WTC11 (cell line): ENCODE measurements at regions not wholly inside any gene's neighbourhood (a gene's known extent, or its start where the extent isn't known, plus 50 kb on each side); places are given as distances from the start of the nearest gene placed in this dataset.
A peak's percentile ranks its signal among the peaks of the same experiment; 100 is the strongest.

ENCODE experiments used
- ATAC-seq: fragments of 200-7000 bp; cut with Tn5 transposase; 2 replicates; pipeline ENCODE4 v1.10.0; 2021; ENCODE audit warnings: mild to moderate bottlenecking, moderate library complexity
- CTCF ChIA-PET: fragments of 300-600 bp; sonication (Branson Sonifier 250); formaldehyde crosslinking; loops from one replicate; lab custom pipeline; 2021; ENCODE audit warnings: antibody characterized with exemption; lab: Charles Lee
- POLR2A ChIA-PET: fragments of 350-600 bp; sonication (Branson Sonifier 250); formaldehyde crosslinking; loops from one replicate; lab custom pipeline; 2021; ENCODE audit warnings: antibody characterized with exemption; lab: Charles Lee
- DNase-seq: peaks from one replicate; pipeline ENCODE4 v3.0.0; 2021; ENCODE audit warnings: low spot score
- H3K27ac Mint-ChIP-seq: 2 replicates; pipeline ENCODE4 v1.8.0; 2021; ENCODE audit warnings: mixed read lengths
- H3K27me3 Mint-ChIP-seq: 2 replicates; pipeline ENCODE4 v1.8.0; 2021; ENCODE audit warnings: low read depth, mild to moderate bottlenecking, moderate library complexity, mixed read lengths
- H3K36me3 Mint-ChIP-seq: 2 replicates; pipeline ENCODE4 v1.8.0; 2021; ENCODE audit warnings: mixed read lengths
- H3K4me1 Mint-ChIP-seq: 2 replicates; pipeline ENCODE4 v1.8.0; 2022; ENCODE audit warnings: mixed read lengths
- H3K4me3 Mint-ChIP-seq: 2 replicates; pipeline ENCODE4 v1.8.0; 2021; ENCODE audit warnings: mild to moderate bottlenecking, moderate library complexity, mixed read lengths
- H3K9me3 Mint-ChIP-seq: 2 replicates; pipeline ENCODE4 v1.8.0; 2021; ENCODE audit warnings: mixed read lengths
- AFF4 ChIP-seq: sonication (generic); formaldehyde crosslinking; IDR thresholded peaks from 2 replicates; pipeline ENCODE4 v1.8.1; 2023; ENCODE audit warnings: mild to moderate bottlenecking, missing genetic modification reagents, borderline replicate concordance
- ATF6 ChIP-seq: sonication (generic); formaldehyde crosslinking; IDR thresholded peaks from 2 replicates; pipeline ENCODE4 v1.8.1; 2023; ENCODE audit warnings: mild to moderate bottlenecking, missing genetic modification reagents
- E2F1 ChIP-seq: sonication (generic); formaldehyde crosslinking; IDR thresholded peaks from 2 replicates; pipeline ENCODE4 v1.8.0; 2022; ENCODE audit warnings: mild to moderate bottlenecking, missing genetic modification reagents
- E2F5 ChIP-seq: sonication (generic); formaldehyde crosslinking; IDR thresholded peaks from 2 replicates; pipeline ENCODE4 v1.8.1; 2022; ENCODE audit warnings: mild to moderate bottlenecking, moderate library complexity, missing genetic modification reagents
- ERG ChIP-seq: fragments of 250-450 bp; sonication (Bioruptor Pico); IDR thresholded peaks from 2 replicates; pipeline ENCODE4 v1.8.0; 2021; ENCODE audit warnings: mild to moderate bottlenecking
- ESRRA ChIP-seq: sonication (generic); formaldehyde crosslinking; IDR thresholded peaks from 2 replicates; pipeline ENCODE4 v1.8.1; 2022; ENCODE audit warnings: mild to moderate bottlenecking, missing genetic modification reagents, borderline replicate concordance
- FOXK1 ChIP-seq: sonication (generic); formaldehyde crosslinking; IDR thresholded peaks from 2 replicates; pipeline ENCODE4 v1.8.0; 2022; ENCODE audit warnings: mild to moderate bottlenecking, moderate library complexity, missing genetic modification reagents
- FOXP4 ChIP-seq: sonication (generic); formaldehyde crosslinking; IDR thresholded peaks from 2 replicates; pipeline ENCODE4 v1.8.0; 2022; ENCODE audit warnings: mild to moderate bottlenecking, missing genetic modification reagents
- JUN ChIP-seq: sonication (generic); formaldehyde crosslinking; IDR thresholded peaks from 2 replicates; pipeline ENCODE4 v1.8.0; 2023; ENCODE audit warnings: mild to moderate bottlenecking, missing genetic modification reagents
- MAX ChIP-seq: sonication (generic); formaldehyde crosslinking; IDR thresholded peaks from 2 replicates; pipeline ENCODE4 v1.8.0; 2022; ENCODE audit warnings: mild to moderate bottlenecking, missing genetic modification reagents
- PRRX2 ChIP-seq: fragments of 250-450 bp; sonication (Bioruptor Pico); IDR thresholded peaks from 2 replicates; pipeline ENCODE4 v1.8.0; 2021; ENCODE audit warnings: mild to moderate bottlenecking
- RORB ChIP-seq: fragments of 250-450 bp; sonication (Bioruptor Pico); IDR thresholded peaks from 2 replicates; pipeline ENCODE4 v1.9.0; 2021; ENCODE audit warnings: mild to moderate bottlenecking
- TCF7 ChIP-seq: sonication (generic); formaldehyde crosslinking; IDR thresholded peaks from 2 replicates; pipeline ENCODE4 v1.8.0; 2022; ENCODE audit warnings: mild to moderate bottlenecking, low read depth, missing genetic modification reagents, moderate library complexity
- TEAD1 ChIP-seq: sonication (generic); formaldehyde crosslinking; IDR thresholded peaks from 2 replicates; pipeline ENCODE4 v1.8.0; 2022; ENCODE audit warnings: mild to moderate bottlenecking, missing genetic modification reagents
- ZBTB21 ChIP-seq: sonication (generic); formaldehyde crosslinking; IDR thresholded peaks from 2 replicates; pipeline ENCODE4 v1.8.1; 2023; ENCODE audit warnings: mild to moderate bottlenecking, missing genetic modification reagents, borderline replicate concordance
- ZMAT4 ChIP-seq: fragments of 250-450 bp; sonication (Bioruptor Pico); IDR thresholded peaks from 2 replicates; pipeline ENCODE4 v1.9.0; 2021; ENCODE audit warnings: mild to moderate bottlenecking
- ZNF317 ChIP-seq: sonication (generic); formaldehyde crosslinking; IDR thresholded peaks from 2 replicates; pipeline ENCODE4 v1.8.1; 2023; ENCODE audit warnings: low read depth, mild to moderate bottlenecking, moderate library complexity, missing genetic modification reagents, borderline replicate concordance
- ZNF416 ChIP-seq: fragments of 250-450 bp; sonication (Bioruptor Pico); IDR thresholded peaks from 2 replicates; pipeline ENCODE4 v1.9.0; 2021; ENCODE audit warnings: mild to moderate bottlenecking, inconsistent platforms

- CTCF ChIA-PET = no interaction called here
- Mint-ChIP-seq H3K27me3 (peaks cover 3% of the 10 kb centered on the region; the same call in 1 of the 2 replicates), H3K4me1 (peaks cover 29% of the 10 kb centered on the region), H3K36me3 (peaks cover 15% of the 10 kb centered on the region), H3K9me3 (peaks cover 22% of the 10 kb centered on the region), H3K4me3 (no peak overlapping the region), H3K27ac (no peak overlapping the region)
- ATAC-seq = peak; percentile 30; the same call in 1 of the 2 replicates
- POLR2A ChIA-PET = no interaction called here
- no peak for TF ChIP-seq PRRX2
- no peak for TF ChIP-seq FOXK1 (CRISPR knock-in tag)
- TF ChIP-seq ESRRA (CRISPR knock-in tag) = no peak
- TF ChIP-seq JUN (CRISPR knock-in tag) = no peak
- no peak for TF ChIP-seq E2F5 (CRISPR knock-in tag)
- DNase-seq = no peak
Measured at GRCh38 chr1:99131546-99131945, 126.9 kb upstream of the PLPPR5 start.

- ChIA-PET CTCF (no interaction called here), POLR2A (no interaction called here)
- peaks cover 35% of the 10 kb centered on the region for H3K36me3 Mint-ChIP-seq
- H3K27me3 Mint-ChIP-seq = peaks cover 3% of the 10 kb centered on the region; the same call in 1 of the 2 replicates
- ATAC-seq (no peak), DNase-seq (no peak)
- peaks cover 30% of the 10 kb centered on the region for H3K9me3 Mint-ChIP-seq
- no peak overlapping the region for H3K27ac Mint-ChIP-seq
- no peak overlapping the region for H3K4me3 Mint-ChIP-seq
- peaks cover 41% of the 10 kb centered on the region for H3K4me1 Mint-ChIP-seq
- TF ChIP-seq ZNF416 (CRISPR knock-in tag) = no peak
- TF ChIP-seq E2F1 (CRISPR knock-in tag) = no peak
- no peak for TF ChIP-seq AFF4 (CRISPR knock-in tag)
- no peak for TF ChIP-seq ERG
- no peak for TF ChIP-seq TCF7 (CRISPR knock-in tag)
- TF ChIP-seq ZMAT4 (CRISPR knock-in tag) = no peak
- no peak for TF ChIP-seq RORB (CRISPR knock-in tag)
- no peak for TF ChIP-seq TEAD1 (CRISPR knock-in tag)
- TF ChIP-seq ATF6 (CRISPR knock-in tag) = no peak
- TF ChIP-seq ZBTB21 (CRISPR knock-in tag) = no peak
- TF ChIP-seq ZNF317 (CRISPR knock-in tag) = no peak
- TF ChIP-seq FOXP4 (CRISPR knock-in tag) = no peak
- TF ChIP-seq MAX = no peak
Measured at GRCh38 chr1:99133756-99134500, 129.3 kb upstream of the PLPPR5 start.
